Neural cell (in vitro differentiated cells): ENCODE measurements at regions not wholly inside any gene's neighbourhood (a gene's known extent, or its start where the extent isn't known, plus 50 kb on each side); places are given as distances from the start of the nearest gene placed in this dataset.

Source experiments
- EP300 ChIP-seq: fragments of 450-650 bp; conservative IDR thresholded peaks from 2 replicates; pipeline ENCODE4 v1.6.1; 2014; ENCODE audit warnings: antibody characterized with exemption, mild to moderate bottlenecking, moderate library complexity; ENCODE audit not compliant: poor library complexity, severe bottlenecking
- EZH2 ChIP-seq: fragments of 200-600, 300-800 bp; shearing (Covaris generic), sonication (generic); IDR thresholded peaks from 2 replicates; pipeline ENCODE4 v1.6.1; 2014; ENCODE audit warnings: antibody characterized with exemption, low read length, borderline replicate concordance, mild to moderate bottlenecking; ENCODE audit not compliant: insufficient read depth, poor library complexity, severe bottlenecking
- MXI1 ChIP-seq: fragments of 450-650 bp; conservative IDR thresholded peaks from 2 replicates; pipeline ENCODE4 v1.6.1; 2014; ENCODE audit warnings: antibody characterized with exemption, mild to moderate bottlenecking; ENCODE audit not compliant: poor library complexity, severe bottlenecking
- POLR2AphosphoS5 ChIP-seq: IDR thresholded peaks from 2 replicates; pipeline ENCODE4 v1.6.1; 2012
- RAD21 ChIP-seq: fragments of 450-650 bp; conservative IDR thresholded peaks from 2 replicates; pipeline ENCODE4 v1.6.1; 2014; ENCODE audit warnings: antibody characterized with exemption, mild to moderate bottlenecking, moderate library complexity
- SMC3 ChIP-seq: fragments of 450-650 bp; conservative IDR thresholded peaks from 2 replicates; pipeline ENCODE4 v1.6.1; 2014; ENCODE audit warnings: antibody characterized with exemption, mild to moderate bottlenecking, moderate library complexity; ENCODE audit not compliant: poor library complexity
- TAF1 ChIP-seq: IDR thresholded peaks from 2 replicates; pipeline ENCODE4 v1.6.1; 2012; ENCODE audit warnings: low read depth
- TF ChIP-seq, protein P1 (sequence below): fragments of 450-650 bp; IDR thresholded peaks from 2 replicates; pipeline ENCODE4 v1.5.1; 2014; ENCODE audit warnings: antibody characterized with exemption, mild to moderate bottlenecking, moderate library complexity; ENCODE audit not compliant: poor library complexity, severe bottlenecking
- TF ChIP-seq, protein P2 (sequence below): IDR thresholded peaks from 2 replicates; pipeline ENCODE4 v1.6.1; 2012; ENCODE audit warnings: borderline replicate concordance

DNA sequence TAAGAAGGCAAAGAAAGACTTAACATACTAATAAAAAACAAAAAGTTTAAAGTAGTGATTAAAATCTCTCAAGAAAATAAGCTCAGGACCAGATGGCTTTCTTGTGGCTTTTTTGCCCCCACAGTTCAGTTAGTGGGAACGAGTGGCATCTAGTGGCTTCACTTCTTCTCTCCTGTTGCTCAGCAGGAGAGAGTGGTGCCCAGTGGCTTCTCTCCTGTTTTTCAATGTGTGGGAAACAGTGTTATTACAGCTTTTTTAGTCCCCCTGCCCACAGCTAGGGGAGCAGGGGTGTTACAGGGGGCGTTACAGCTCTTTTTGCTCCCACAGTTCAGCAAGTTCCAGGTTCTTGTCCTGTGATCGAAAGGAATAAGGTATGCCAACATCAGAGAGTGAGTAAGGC is 135.2 kb downstream of the RERGL start:
- TF ChIP-seq, protein P1, sequence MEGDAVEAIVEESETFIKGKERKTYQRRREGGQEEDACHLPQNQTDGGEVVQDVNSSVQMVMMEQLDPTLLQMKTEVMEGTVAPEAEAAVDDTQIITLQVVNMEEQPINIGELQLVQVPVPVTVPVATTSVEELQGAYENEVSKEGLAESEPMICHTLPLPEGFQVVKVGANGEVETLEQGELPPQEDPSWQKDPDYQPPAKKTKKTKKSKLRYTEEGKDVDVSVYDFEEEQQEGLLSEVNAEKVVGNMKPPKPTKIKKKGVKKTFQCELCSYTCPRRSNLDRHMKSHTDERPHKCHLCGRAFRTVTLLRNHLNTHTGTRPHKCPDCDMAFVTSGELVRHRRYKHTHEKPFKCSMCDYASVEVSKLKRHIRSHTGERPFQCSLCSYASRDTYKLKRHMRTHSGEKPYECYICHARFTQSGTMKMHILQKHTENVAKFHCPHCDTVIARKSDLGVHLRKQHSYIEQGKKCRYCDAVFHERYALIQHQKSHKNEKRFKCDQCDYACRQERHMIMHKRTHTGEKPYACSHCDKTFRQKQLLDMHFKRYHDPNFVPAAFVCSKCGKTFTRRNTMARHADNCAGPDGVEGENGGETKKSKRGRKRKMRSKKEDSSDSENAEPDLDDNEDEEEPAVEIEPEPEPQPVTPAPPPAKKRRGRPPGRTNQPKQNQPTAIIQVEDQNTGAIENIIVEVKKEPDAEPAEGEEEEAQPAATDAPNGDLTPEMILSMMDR, result no peak
- TF ChIP-seq POLR2AphosphoS5, result no peak
- no peak for TF ChIP-seq EP300
- TF ChIP-seq RAD21, result no peak
- no peak for TF ChIP-seq MXI1
- no peak for TF ChIP-seq TAF1
- TF ChIP-seq EZH2, result no peak
- TF ChIP-seq, protein P2, sequence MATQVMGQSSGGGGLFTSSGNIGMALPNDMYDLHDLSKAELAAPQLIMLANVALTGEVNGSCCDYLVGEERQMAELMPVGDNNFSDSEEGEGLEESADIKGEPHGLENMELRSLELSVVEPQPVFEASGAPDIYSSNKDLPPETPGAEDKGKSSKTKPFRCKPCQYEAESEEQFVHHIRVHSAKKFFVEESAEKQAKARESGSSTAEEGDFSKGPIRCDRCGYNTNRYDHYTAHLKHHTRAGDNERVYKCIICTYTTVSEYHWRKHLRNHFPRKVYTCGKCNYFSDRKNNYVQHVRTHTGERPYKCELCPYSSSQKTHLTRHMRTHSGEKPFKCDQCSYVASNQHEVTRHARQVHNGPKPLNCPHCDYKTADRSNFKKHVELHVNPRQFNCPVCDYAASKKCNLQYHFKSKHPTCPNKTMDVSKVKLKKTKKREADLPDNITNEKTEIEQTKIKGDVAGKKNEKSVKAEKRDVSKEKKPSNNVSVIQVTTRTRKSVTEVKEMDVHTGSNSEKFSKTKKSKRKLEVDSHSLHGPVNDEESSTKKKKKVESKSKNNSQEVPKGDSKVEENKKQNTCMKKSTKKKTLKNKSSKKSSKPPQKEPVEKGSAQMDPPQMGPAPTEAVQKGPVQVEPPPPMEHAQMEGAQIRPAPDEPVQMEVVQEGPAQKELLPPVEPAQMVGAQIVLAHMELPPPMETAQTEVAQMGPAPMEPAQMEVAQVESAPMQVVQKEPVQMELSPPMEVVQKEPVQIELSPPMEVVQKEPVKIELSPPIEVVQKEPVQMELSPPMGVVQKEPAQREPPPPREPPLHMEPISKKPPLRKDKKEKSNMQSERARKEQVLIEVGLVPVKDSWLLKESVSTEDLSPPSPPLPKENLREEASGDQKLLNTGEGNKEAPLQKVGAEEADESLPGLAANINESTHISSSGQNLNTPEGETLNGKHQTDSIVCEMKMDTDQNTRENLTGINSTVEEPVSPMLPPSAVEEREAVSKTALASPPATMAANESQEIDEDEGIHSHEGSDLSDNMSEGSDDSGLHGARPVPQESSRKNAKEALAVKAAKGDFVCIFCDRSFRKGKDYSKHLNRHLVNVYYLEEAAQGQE, result no peak
- no peak for TF ChIP-seq SMC3
